ENCODE measurements at regions not wholly inside any gene's neighbourhood (a gene's known extent, or its start where the extent isn't known, plus 50 kb on each side); places are given as distances from the start of the nearest gene placed in this dataset.

GRCh38 chr2:59578349-59578748 is 975.1 kb downstream of the BCL11A start:
- no peaks in the 10 kb centered on the region for H3K27me3 ChIP-seq (ENCODE audit: control insufficient read depth, insufficient read depth, low read length)
- no peak overlapping the region for H3K4me3 ChIP-seq (ENCODE audit: low read length)
- no peaks in the 10 kb centered on the region for H3K9me3 ChIP-seq (ENCODE audit: control insufficient read depth, low read depth, low read length)
- no peak overlapping the region for H3K9ac ChIP-seq (ENCODE audit: low read length)
- H3K36me3 ChIP-seq (ENCODE audit: control insufficient read depth, low read depth, low read length) = no peaks in the 10 kb centered on the region
- H3K27ac ChIP-seq (ENCODE audit: low read length) = no peak overlapping the region
- no peaks in the 10 kb centered on the region for H3K4me1 ChIP-seq (ENCODE audit: control insufficient read depth, low read depth, low read length)

GRCh38 chr2:59575191-59575590 is 978.3 kb downstream of the BCL11A start:
- H3K4me1 ChIP-seq (ENCODE audit: control insufficient read depth, low read depth, low read length) = no peaks in the 10 kb centered on the region
- no peaks in the 10 kb centered on the region for H3K27me3 ChIP-seq (ENCODE audit: control insufficient read depth, insufficient read depth, low read length)
- no peaks in the 10 kb centered on the region for H3K36me3 ChIP-seq (ENCODE audit: control insufficient read depth, low read depth, low read length)
- H3K27ac ChIP-seq (ENCODE audit: low read length) = no peak overlapping the region
- no peak overlapping the region for H3K4me3 ChIP-seq (ENCODE audit: low read length)
- no peak overlapping the region for H3K9ac ChIP-seq (ENCODE audit: low read length)
- H3K9me3 ChIP-seq (ENCODE audit: control insufficient read depth, low read depth, low read length) = no peaks in the 10 kb centered on the region

GRCh38 chr2:59572227-59572626 is 981.2 kb downstream of the BCL11A start:
- H3K4me3 ChIP-seq (ENCODE audit: low read length) = no peak overlapping the region
- no peak overlapping the region for H3K27ac ChIP-seq (ENCODE audit: low read length)
- no peak overlapping the region for H3K9ac ChIP-seq (ENCODE audit: low read length)
- H3K9me3 ChIP-seq (ENCODE audit: control insufficient read depth, low read depth, low read length) = no peaks in the 10 kb centered on the region
- H3K4me1 ChIP-seq (ENCODE audit: control insufficient read depth, low read depth, low read length) = no peaks in the 10 kb centered on the region
- H3K27me3 ChIP-seq (ENCODE audit: control insufficient read depth, insufficient read depth, low read length) = no peaks in the 10 kb centered on the region
- H3K36me3 ChIP-seq (ENCODE audit: control insufficient read depth, low read depth, low read length) = no peaks in the 10 kb centered on the region

GRCh38 chr2:59570818-59571217 is 982.6 kb downstream of the BCL11A start:
- no peak overlapping the region for H3K9ac ChIP-seq (ENCODE audit: low read length)
- H3K36me3 ChIP-seq (ENCODE audit: control insufficient read depth, low read depth, low read length) = no peaks in the 10 kb centered on the region
- H3K4me1 ChIP-seq (ENCODE audit: control insufficient read depth, low read depth, low read length) = no peaks in the 10 kb centered on the region
- H3K27ac ChIP-seq (ENCODE audit: low read length) = no peak overlapping the region
- no peaks in the 10 kb centered on the region for H3K27me3 ChIP-seq (ENCODE audit: control insufficient read depth, insufficient read depth, low read length)
- H3K4me3 ChIP-seq (ENCODE audit: low read length) = no peak overlapping the region
- no peaks in the 10 kb centered on the region for H3K9me3 ChIP-seq (ENCODE audit: control insufficient read depth, low read depth, low read length)

GRCh38 chr2:59569124-59569523 is 984.3 kb downstream of the BCL11A start:
- Histone ChIP-seq H3K27me3 (ENCODE audit: control insufficient read depth, insufficient read depth, low read length) (no peaks in the 10 kb centered on the region), H3K9me3 (ENCODE audit: control insufficient read depth, low read depth, low read length) (no peaks in the 10 kb centered on the region), H3K4me3 (ENCODE audit: low read length) (no peak overlapping the region), H3K36me3 (ENCODE audit: control insufficient read depth, low read depth, low read length) (no peaks in the 10 kb centered on the region), H3K27ac (ENCODE audit: low read length) (no peak overlapping the region), H3K4me1 (ENCODE audit: control insufficient read depth, low read depth, low read length) (no peaks in the 10 kb centered on the region), H3K9ac (ENCODE audit: low read length) (no peak overlapping the region)

DNA sequence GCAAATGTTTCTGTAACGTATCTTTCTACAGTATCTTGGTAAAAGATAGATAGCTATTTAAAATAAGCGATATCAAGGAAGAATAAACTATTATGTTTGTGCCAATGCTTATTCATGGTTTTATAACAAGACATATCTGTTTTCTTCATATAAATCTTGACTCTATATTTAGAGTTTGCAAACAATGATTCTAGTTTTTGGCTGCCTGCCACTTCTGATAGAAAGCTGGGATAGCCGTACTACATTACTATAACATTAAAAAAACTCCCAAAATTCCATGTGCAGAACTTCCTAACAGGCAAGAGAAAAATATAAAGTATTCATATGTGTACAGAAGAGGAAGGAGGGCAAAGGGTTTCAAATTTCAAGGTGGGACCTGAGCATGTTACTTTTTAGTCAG is 985.0 kb downstream of the BCL11A start:
- H3K9me3 ChIP-seq (ENCODE audit: control insufficient read depth, low read depth, low read length) = no peaks in the 10 kb centered on the region
- H3K9ac ChIP-seq (ENCODE audit: low read length) = no peak overlapping the region
- no peaks in the 10 kb centered on the region for H3K4me1 ChIP-seq (ENCODE audit: control insufficient read depth, low read depth, low read length)
- H3K4me3 ChIP-seq (ENCODE audit: low read length) = no peak overlapping the region
- no peaks in the 10 kb centered on the region for H3K36me3 ChIP-seq (ENCODE audit: control insufficient read depth, low read depth, low read length)
- H3K27ac ChIP-seq (ENCODE audit: low read length) = no peak overlapping the region
- H3K27me3 ChIP-seq (ENCODE audit: control insufficient read depth, insufficient read depth, low read length) = no peaks in the 10 kb centered on the region

DNA sequence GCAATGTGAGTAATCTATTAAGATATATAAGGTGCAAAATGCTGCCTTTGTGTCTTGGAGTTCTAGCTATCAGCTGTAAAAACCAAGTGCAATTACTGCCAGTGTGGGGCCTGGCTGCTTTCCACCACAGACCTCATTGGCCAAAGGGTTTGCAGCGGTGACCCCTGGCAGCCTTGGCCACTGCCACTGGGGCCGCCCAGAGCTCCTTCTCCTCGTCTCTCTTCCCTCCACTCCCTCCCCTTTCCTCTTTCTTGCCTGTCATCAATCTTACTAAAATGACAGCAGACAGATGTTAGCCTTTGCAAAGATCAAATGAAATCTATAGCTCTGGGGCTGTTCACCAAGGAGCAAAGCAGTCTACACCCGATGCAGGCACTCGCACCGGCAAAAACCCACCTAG is 986.3 kb downstream of the BCL11A start:
- Histone ChIP-seq H3K4me3 (ENCODE audit: low read length) (no peak overlapping the region), H3K9ac (ENCODE audit: low read length) (no peak overlapping the region), H3K27me3 (ENCODE audit: control insufficient read depth, insufficient read depth, low read length) (no peaks in the 10 kb centered on the region), H3K27ac (ENCODE audit: low read length) (no peak overlapping the region), H3K36me3 (ENCODE audit: control insufficient read depth, low read depth, low read length) (no peaks in the 10 kb centered on the region), H3K9me3 (ENCODE audit: control insufficient read depth, low read depth, low read length) (no peaks in the 10 kb centered on the region), H3K4me1 (ENCODE audit: control insufficient read depth, low read depth, low read length) (no peaks in the 10 kb centered on the region)

DNA sequence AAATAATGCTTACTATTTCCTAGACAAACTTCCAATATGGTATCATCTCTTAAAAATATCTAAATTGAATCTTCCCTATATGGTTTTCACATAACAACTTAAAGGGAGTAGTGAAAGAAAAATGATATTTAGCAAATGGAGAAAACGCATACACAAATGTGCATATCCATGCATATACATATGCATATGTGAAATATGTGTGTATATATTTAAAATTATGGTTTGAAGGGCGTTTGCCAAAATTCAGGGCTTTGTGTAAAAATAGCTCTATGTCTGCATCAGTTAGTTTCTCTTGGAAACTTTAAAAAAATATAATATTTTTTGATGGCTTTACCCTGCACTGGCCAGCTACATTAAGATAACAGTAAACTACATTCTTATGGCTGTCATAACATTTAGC is 986.7 kb downstream of the BCL11A start:
- no peaks in the 10 kb centered on the region for H3K27me3 ChIP-seq (ENCODE audit: control insufficient read depth, insufficient read depth, low read length)

DNA sequence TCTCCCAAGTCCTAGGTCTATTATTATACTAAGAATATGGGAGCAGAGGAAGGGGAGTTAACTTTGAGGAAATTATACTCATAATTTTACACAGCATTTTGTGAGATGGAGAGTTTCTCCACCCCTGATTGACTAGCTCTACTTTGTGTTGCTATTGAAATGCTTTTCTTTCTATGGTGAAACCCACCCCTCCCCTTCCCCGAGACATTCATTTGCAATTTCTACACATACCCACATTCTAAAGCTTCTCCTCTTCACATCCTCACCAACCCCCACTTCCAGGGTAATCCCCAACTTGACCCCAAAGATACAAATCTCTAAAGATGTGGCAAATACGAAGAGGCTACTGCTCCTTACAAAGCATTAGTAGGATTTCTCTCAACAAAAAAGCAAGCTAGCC is 992.2 kb downstream of the BCL11A start:
- Histone ChIP-seq H3K4me3 (ENCODE audit: low read length) (no peak overlapping the region), H3K9ac (ENCODE audit: low read length) (peak overlapping the region; percentile 7), H3K4me1 (ENCODE audit: control insufficient read depth, low read depth, low read length) (peaks cover 12% of the 10 kb centered on the region)

More for the DNA sequence above, 986.7 kb downstream of the BCL11A start:
- no peak overlapping the region for H3K9ac ChIP-seq (ENCODE audit: low read length)
- H3K9me3 ChIP-seq (ENCODE audit: control insufficient read depth, low read depth, low read length) = no peaks in the 10 kb centered on the region
- no peak overlapping the region for H3K27ac ChIP-seq (ENCODE audit: low read length)
- H3K4me1 ChIP-seq (ENCODE audit: control insufficient read depth, low read depth, low read length) = peaks cover 1% of the 10 kb centered on the region
- no peak overlapping the region for H3K4me3 ChIP-seq (ENCODE audit: low read length)
- H3K36me3 ChIP-seq (ENCODE audit: control insufficient read depth, low read depth, low read length) = no peaks in the 10 kb centered on the region

DNA sequence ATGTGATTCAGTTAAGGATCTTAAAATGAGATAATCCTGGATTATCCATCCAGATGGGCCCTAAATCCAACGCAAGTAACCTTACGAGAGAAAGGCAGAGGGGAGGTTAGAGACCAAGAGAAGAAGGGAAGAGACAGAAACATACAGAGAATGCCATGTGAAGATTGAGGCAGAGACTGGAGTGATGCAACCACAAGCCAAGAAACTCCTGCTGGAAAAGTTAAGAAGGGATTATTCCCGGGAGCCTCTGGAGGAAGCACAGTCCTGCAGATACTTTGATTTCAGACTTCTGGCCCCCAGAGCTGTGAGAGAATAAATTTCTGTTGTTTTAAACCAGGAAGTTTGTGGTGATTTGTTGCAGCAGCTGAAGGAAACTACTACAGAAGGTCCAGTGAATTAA is 992.7 kb downstream of the BCL11A start:
- Histone ChIP-seq H3K4me3 (ENCODE audit: low read length) (no peak overlapping the region), H3K9me3 (ENCODE audit: control insufficient read depth, low read depth, low read length) (no peaks in the 10 kb centered on the region), H3K4me1 (ENCODE audit: control insufficient read depth, low read depth, low read length) (peaks cover 12% of the 10 kb centered on the region), H3K27ac (ENCODE audit: low read length) (no peak overlapping the region), H3K9ac (ENCODE audit: low read length) (peak overlapping the region; percentile 7), H3K27me3 (ENCODE audit: control insufficient read depth, insufficient read depth, low read length) (no peaks in the 10 kb centered on the region), H3K36me3 (ENCODE audit: control insufficient read depth, low read depth, low read length) (no peaks in the 10 kb centered on the region)

More for the DNA sequence above, 992.2 kb downstream of the BCL11A start:
- H3K27ac ChIP-seq (ENCODE audit: low read length) = no peak overlapping the region
- no peaks in the 10 kb centered on the region for H3K27me3 ChIP-seq (ENCODE audit: control insufficient read depth, insufficient read depth, low read length)
- H3K9me3 ChIP-seq (ENCODE audit: control insufficient read depth, low read depth, low read length) = no peaks in the 10 kb centered on the region
- no peaks in the 10 kb centered on the region for H3K36me3 ChIP-seq (ENCODE audit: control insufficient read depth, low read depth, low read length)

DNA sequence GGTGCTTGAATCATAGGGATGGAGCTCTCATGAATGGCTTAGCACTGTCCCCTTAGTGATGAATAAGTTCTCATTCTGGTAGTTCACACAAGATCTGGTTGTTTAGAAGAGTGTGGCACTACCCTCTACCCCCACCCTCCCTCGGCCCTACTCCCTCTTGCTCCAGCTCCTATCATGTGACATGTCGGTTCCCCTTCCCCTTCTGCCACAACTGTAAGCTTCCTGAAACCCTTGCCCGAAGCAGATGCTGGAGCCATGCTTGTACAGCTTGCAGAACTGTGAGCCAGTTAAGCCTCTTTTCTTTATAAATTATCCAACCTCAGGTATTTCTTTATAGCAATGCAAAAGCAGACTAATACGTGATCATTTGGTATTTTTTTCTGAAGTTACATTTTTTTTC is 1012.6 kb downstream of the BCL11A start:
- H3K4me3 ChIP-seq (ENCODE audit: low read length) = no peak overlapping the region
- no peaks in the 10 kb centered on the region for H3K36me3 ChIP-seq (ENCODE audit: control insufficient read depth, low read depth, low read length)
- no peaks in the 10 kb centered on the region for H3K27me3 ChIP-seq (ENCODE audit: control insufficient read depth, insufficient read depth, low read length)
- no peaks in the 10 kb centered on the region for H3K4me1 ChIP-seq (ENCODE audit: control insufficient read depth, low read depth, low read length)
- H3K27ac ChIP-seq (ENCODE audit: low read length) = no peak overlapping the region
- H3K9me3 ChIP-seq (ENCODE audit: control insufficient read depth, low read depth, low read length) = no peaks in the 10 kb centered on the region
- H3K9ac ChIP-seq (ENCODE audit: low read length) = no peak overlapping the region

GRCh38 chr2:59538398-59538911 is 1015.0 kb downstream of the BCL11A start:
- Histone ChIP-seq H3K9me3 (ENCODE audit: control insufficient read depth, low read depth, low read length) (no peaks in the 10 kb centered on the region), H3K27me3 (ENCODE audit: control insufficient read depth, insufficient read depth, low read length) (no peaks in the 10 kb centered on the region), H3K4me3 (ENCODE audit: low read length) (no peak overlapping the region), H3K36me3 (ENCODE audit: control insufficient read depth, low read depth, low read length) (no peaks in the 10 kb centered on the region), H3K27ac (ENCODE audit: low read length) (no peak overlapping the region), H3K4me1 (ENCODE audit: control insufficient read depth, low read depth, low read length) (no peaks in the 10 kb centered on the region), H3K9ac (ENCODE audit: low read length) (no peak overlapping the region)

All from iPS-18a (cell line).